ENCODE measurements at regions not wholly inside any gene's neighbourhood (a gene's known extent, or its start where the extent isn't known, plus 50 kb on each side); places are given as distances from the start of the nearest gene placed in this dataset.

DNA sequence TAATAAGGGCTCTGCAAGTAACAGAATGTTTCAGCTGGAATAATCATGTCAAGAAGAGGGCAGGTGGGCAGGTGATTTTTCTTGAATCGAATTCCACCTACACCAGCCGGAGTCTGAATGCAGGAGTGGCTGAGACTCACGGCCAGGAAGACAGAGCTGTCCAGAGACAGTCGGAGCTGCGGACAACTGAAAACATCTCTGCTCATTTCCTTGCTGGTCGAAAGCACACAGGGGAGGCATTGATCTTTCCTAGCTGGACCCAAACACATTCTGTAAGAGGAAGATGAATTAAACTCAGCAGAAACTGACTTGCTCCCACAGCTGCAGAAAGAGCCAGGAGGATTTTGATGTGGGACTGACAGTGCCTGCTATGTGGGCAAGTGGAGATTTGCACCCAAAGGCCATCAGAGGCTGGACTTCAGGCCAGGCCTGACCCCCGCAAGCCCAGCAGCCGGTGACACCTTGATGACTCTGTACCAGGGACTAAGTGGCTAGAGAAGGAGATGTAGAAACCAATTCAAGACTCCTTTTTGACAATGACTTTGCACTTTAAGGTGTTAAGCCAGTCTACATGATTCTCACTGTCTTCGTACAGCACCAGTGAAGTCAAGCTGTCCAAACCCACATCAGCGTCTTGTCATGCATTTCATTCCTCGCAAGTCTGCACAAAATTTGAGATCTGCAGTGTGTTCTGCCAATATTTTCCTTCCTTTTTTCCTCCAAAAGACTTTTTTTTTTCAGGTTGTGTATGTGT lies 169.4 kb downstream of the TEX36 start:
- no peak for DNase-seq

DNA sequence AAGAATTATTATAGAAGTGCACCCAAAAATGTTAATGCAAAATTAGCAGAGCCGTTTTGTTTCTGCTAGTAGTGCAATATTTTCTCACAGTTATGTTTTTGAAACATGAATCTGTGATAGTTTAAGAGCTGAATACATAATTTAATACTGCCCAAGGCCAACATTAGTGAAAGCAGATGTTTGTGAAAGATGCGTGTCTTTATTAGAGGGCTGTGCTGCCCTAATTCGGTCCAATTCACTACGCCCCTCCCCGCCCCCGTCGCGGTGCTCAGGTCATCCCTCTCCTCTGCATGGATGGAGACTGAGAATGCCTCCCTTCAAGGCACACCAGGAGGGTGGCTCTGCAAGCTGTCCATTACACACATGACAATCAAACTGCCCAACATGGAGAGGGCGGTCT lies 172.0 kb downstream of the TEX36 start:
- DNase-seq: no peak

DNA sequence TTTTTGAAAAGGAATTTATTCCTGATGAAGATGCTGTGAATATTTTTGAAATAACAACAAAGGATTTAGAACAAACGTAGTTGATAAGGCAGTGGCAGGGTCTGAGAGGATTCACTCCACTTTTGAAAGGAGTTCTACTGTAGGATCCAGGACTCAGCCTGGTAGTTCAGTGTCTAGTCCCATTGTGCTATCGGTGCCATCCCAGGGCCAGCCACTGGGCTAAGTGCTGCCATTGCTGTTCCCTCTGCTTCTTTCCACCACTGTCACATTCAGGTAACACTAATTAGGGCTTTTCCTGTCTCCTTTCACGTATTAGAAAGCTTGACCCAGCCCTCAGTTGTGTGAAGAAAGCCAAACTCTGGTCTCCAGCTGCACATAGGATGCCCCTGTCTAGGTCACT lies 177.3 kb downstream of the TEX36 start:
- DNase-seq: no peak

DNA sequence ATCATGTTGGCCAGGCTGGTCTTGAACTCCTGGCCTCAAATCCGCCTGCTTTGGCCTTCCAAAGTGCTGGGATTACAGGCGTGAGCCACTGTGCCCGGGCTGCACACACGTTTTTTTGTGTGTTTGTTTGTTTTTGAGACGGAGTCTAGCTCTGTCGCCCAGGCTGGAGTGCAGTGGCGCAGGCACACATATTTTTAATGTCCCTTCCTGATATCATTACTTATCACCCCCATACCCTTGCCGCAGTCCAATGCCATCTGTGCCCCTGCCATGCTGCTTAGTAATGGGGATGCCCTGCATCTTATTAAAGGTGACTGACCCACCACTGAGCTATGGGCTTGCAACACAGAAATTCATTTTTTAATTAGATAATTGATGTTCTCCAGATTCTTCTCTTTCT lies 180.7 kb downstream of the TEX36 start:
- DNase-seq: no peak

DNA sequence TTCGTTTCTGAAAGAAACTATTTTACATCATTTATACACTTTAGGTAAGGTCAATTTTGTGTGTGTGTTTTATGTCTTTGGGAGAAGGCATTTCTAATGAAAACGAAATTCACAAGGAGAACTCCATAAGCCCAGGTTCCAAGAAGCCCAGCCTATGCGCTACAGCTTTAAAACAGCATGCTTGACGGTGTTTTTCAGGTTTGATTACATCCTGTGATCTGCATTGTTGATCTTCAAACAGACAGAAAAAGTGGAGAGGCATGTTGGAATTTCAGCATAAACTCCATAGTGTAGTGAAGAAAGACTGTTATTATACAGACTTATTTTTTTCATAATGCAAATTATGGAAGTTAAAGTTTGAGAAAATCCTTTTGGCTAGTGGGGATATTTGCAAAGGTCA lies 187.6 kb downstream of the TEX36 start:
- no peak for DNase-seq

DNA sequence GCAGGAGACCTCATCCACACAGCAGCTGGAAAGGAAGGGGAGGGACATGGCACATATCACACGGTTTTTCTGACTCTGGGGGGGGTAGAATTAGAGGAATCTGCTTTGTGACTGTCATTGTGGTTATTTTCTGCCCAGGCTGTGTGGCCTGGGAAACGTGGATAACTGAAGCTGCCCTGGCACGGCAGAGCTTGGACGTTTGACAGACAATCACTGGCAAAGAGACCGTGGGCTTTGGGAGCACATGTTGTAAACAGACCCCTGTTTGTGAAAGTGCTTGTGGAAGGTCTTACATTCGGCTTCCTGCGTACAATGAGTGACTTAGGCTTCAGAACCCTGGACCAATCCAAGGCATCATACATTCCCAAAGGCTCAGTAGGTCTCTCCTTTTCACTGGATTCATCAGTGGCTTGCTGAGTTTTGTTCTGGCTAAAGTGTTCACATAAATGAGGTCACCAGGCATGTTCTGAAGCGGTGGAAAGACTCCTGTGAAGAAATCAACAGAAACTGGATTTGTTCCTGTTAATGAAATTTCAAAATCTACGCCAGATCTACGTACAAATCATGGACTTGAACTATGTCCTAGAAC lies 188.2 kb downstream of the TEX36 start:
- no peak for DNase-seq

DNA sequence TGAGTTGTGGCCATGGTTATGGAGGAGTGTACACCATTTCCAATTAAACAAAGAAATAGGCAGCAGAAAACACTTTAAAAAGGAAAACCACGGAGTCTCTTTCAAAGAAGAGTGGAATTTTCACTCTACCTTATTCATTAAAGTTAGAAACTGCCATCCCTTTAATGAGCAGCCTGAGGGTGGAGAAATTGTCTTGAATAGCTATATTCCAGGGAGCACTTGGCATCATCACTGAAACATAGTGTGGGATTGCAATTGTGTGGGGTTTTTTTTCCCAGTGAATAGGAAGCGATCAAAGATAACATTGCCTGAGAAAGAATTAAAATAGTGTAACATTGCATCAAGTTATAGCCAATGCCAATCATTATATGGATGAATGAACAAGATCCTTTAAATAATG lies 191.6 kb downstream of the TEX36 start:
- no peak for DNase-seq

DNA sequence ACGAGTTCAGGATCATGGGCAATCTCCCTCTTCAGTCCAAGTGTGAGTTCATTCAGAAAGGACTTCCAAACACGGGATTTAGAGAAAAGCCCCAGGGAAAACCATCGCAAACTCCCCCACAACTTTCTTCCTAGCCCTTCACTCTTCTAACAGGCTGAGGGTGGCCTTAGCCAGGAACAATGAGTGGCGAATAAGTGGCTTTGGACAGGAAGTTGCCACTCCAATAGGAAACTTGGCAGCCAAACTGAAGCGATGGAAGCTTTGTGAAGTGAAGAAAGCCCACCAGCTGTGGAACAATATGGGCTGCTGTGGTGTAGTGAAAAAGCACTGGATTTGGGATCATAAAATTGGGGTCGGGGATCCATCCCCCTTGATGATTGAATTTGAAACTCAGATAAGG lies 193.2 kb downstream of the TEX36 start:
- DNase-seq: no peak

DNA sequence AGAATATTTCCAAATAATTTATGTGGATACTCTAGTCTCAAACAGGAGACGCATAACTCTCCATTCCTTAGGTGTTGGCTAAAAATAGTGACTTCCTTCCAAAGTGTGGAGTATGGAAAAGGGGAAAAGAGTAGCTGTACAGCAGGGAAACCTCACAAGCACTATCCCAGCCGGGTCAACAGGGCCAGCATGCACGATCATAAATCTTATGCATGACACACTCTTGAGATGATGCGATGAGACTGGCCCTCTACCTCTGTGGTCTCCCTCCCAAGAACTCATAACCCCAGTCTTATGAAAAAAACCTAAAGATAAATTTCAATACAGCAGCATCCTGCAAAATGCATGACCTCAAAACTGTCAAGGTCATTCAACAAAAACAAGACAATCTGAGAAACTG lies 197.3 kb downstream of the TEX36 start:
- DNase-seq: no peak

DNA sequence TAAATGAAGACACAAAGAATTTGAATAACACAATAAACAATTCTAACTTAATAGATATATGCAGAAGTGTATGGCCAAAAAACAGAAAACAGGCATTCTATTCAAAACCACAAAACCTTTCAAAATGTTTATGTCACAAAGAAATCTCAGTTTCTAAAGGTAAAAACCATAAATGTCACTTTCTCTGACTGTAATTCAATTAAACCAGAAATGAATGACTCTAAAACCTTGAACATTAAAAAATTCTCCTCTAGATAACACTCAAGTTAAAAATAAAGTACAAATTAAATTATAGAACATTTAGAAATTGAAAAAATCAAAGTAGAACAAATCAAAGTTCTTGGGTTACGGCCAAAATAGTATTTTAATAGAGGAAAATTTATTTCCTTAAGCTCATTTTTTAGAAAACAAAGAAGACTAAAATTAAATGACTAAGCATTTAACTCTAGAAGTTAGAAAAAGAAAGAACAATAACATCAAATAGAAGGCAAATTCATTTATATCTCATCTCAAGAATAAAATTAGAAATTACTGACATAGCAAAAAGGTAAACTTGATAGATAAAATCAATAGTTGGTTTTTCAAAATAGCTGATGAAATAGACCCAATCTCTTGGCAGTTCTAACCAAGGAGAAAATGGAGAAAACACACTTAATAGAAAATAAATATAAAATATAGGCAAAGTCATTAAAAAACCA lies 198.8 kb downstream of the TEX36 start:
- DNase-seq: no peak

DNA sequence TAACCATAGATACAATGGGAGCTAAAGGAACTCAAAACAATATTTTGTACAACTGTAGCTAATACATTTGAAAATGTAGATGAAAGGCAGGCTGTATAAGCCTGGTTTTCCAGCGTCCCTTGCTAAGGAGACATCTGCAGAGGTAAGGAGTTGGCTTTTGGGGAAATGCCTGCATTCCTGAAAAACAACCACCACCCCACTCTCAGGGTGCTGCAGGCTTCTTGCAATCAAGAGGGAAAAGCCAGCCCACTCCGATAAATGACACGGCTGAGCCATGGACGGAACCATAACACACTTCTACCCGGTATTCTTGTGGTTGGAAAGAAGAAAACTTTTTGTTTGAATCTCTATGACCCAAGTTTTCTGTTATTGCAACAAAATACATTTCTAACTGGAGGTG lies 200.3 kb downstream of the TEX36 start:
- DNase-seq: no peak

DNA sequence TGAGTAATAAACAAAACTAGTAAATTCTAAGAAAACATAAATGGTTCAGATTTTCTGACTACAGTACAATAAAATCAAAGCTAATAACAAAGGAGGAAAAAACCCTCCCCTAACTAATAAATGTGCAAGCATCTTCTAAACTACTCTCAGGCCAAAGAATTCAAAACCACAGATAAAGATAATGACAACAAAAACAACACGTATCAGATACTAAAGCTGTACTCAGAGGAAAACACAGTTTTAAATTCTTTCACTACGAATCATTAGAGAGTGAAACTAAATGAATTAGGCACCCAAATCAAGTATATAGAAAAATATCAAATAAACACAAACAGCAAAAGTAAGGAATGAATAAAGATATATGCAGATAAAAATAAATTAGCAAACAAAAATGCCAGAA lies 200.9 kb downstream of the TEX36 start:
- DNase-seq: peak; percentile 12

DNA sequence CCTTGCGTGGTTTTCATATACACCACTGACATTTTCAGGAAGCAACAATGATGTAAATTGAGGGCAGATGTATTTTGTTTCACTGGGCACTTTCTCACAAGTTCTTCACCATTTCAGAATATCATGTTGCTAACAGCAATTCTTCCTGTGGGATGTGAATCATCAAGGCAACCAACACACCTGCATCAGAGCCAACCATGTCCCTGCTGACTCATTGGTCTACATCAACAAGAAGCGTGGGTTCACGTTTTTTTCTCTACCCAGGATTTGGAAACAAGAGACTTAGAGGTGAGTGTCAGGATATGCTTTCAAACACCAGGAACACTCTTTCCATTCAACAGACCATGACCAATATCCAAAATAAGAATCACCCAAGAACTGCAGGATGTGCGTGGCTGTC lies 203.9 kb downstream of the TEX36 start:
- DNase-seq: no peak

DNA sequence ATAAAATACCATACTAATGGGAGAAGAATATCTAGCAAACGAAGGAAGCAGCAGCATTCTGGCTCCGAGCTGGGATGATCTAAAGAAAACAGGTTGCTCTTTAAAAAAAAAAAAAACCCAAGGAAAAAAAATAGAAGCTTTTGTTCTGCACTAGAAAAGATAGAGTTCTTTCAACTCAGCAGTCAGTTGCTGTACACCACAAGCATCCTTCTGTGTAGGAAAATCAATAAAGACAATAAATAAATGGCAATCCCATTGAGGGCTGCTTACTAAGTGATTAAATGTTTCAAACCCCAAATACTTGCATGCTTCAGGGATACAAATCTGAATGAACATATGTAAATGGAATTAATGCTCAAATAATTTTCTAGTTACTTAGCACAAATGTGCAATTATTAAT lies 207.1 kb downstream of the TEX36 start:
- DNase-seq: no peak

DNA sequence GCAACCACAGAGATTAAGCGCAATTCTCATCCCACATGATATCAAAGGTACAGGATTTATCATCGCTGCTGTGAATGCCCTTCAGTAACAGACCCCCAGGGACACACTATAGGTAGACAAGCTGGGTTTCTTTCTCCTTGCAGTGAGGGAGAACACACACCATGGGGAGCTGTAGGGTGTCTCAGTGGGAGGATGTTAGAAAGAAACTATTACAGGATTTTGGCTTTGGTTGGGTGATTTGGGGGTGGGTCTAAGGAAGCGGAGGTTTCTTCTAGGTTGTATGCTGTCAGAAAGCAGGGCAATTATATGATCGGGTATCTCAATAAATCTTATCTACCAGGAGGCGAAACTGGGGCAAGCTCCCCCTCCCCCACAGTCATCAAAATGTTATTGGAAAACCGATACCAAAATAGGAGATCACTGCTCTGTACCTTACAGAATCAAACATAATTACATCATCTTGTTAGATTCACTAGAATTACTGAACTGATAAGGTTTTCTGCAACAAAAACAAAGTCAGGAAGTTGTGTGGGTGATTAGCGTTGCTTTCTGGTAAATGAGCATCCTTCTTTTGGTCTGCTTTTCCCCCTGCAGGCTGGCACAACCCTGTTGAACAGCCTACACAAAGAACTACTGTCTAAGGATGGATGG lies 209.7 kb downstream of the TEX36 start:
- no peak for DNase-seq

DNA sequence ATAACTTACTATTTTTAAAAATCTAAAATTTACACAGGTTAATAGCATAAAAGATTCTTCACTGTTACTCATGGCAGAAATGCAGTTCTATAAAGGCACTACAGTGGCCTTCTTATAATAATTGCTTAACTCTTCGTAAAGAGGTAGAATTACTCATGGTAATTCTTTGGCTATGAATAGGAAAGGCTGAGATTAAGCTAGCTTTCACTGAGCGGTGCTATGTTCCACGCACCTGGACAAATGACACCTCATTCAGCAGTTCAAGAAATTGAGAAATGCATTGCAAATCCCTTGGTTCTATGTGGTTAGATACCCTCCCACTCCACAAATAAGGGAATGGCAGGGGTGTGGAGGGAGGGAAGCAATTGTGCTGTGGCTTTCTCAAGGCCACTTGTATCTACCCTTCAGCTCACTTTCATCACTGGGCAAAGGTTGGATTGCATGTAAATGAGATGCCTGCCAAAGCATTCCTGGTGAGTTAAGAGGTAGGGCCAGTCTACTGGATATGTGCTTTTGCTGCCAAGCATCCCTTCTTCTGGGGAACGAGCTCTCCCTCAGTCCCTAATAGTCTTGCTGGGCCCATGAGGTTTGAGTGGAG lies 210.9 kb downstream of the TEX36 start:
- no peak for DNase-seq

DNA sequence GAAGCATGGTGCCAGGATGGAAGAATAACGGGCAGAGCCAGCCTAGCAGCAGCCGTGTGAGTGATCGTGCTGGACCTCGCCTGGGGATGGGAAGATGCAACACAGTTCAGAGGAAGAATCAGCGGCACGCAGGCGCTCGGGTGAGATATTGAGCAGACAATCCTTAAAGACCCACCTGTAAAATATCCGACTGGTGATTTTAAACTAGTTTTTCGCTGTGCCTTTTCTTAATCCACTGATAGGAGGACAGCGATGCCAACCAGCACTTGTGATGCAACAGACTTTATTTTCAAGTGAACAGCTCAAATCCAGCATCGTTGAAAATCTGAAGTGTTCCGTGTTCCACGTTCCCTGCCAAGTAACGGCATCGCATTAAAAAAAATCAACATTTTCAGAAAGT lies 214.7 kb downstream of the TEX36 start:
- DNase-seq: no peak

DNA sequence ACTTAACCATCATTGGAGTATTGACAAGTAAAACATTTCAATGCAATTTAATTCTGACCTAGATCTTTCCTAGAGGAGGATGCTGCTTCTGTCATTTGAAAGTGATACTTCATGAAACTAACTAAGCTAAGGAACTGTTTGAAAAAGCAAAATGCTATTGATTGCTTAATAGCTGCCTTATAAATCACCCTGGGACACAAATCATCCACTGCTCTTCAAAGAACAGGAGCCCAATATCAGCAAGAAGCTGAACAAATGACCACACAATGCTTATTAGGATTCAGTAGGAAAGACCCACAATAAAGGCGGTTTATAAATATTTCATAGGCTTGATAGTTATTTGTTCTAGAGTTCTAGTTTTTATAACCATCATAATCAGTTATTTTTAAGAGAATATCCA lies 216.3 kb downstream of the TEX36 start:
- no peak for DNase-seq

DNA sequence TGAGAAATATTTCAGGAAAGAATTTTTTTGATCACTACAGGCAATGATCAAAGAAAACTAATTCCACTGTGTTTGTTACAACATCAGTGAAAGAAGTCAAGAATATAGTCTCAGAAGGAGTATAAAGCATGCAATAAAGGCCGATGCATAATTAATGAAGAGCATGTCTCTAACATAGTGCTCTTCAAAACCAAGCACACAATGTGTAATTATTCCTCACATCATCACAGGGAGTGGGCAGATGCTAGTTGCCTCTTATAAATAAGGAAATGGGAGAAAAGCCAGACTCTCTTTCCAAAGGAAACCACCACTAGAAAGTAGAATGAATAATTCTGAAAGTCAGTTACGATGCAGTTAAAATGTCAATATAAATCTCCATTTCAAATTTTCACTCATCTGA lies 220.1 kb downstream of the TEX36 start:
- no peak for DNase-seq

DNA sequence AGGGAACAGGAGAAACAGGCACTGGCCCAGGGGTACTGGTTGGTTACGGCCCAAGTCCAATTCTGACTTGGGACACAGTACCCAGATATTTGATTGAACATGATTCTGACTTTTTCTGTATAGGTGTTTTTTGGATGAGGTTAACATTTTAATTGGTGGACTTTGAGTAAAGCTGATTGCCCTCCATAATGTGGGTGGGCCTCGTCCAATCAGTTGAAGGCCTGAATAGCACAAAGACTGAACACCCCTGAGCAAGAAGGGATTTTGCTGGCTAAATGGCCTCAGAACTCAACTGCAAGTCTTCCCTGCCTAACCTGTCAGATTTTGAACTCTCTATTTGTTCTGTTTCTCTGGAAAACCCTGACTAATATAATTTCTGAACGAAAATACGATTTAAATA lies 222.6 kb downstream of the TEX36 start:
- DNase-seq: no peak

DNA sequence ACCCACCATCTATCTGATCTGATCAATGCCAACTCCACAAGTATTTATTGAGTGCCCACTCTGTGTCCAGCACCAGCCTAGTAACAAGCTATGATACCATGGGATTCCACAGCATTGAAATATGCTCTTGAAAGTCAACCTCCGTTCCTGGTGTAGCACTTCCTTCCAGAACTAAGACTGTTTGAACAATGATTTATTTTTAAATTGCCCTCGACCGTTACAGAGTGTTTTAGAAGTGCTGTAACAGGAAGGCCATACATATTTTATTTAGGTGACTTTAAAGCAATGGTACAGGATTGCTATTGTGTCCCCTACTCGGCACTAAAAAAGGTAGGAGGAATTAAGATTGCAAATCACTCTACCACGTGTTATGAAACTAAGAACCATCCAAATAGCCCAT lies 225.6 kb downstream of the TEX36 start:
- no peak for DNase-seq

DNA sequence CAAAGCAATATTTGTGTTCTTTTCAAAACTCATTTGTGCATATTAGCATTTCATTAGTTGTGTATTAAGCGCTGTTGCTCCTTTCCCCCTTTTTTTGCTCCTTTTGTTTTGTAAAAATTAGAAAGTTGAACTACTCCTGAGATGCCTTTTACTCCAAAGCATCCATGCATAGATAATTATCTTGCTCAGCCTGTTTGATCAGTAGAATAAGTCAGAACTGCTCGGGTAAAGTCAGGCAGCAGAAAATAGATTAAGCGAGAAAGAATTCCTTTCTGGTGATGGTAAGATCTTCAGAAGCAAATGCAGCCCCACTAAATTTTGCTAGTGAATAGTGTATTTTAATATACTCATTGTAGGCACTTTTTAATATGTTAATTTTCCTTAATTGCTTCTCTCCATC lies 227.1 kb downstream of the TEX36 start:
- no peak for DNase-seq

DNA sequence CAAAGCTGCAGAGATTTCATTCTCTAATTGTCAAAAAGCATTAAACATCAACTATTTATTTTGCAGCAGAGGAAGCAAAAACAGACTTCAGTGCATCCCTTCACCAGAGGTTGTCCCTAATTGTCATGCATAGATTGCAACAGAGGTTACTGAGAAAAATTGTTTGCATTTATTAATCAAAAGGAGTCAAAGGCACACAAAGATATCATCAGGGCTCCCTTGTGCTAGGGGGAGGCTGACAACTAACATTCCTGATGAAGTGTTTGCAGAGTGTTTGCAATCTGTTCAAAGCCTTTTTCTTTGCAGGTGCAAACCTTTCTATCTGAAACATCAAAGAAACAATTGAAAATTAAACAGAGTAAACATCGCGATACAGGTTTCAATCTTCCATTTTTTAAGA lies 227.5 kb downstream of the TEX36 start:
- DNase-seq: no peak

All from fibroblast of skin of scalp (primary cell).